H1 (cell line): ENCODE measurements at regions not wholly inside any gene's neighbourhood (a gene's known extent, or its start where the extent isn't known, plus 50 kb on each side); places are given as distances from the start of the nearest gene placed in this dataset.

ENCODE experiments used
- CTCF ChIA-PET: fragments of 300-600 bp; sonication (Branson Sonifier 250); formaldehyde crosslinking; loops from one replicate; lab custom pipeline; 2021; ENCODE audit not compliant: partially characterized antibody; lab: Charles Lee
- POLR2A ChIA-PET: fragments of 300-600 bp; sonication (Branson Sonifier 250); formaldehyde crosslinking; loops from one replicate; lab custom pipeline; 2021; ENCODE audit warnings: inconsistent platforms; ENCODE audit not compliant: partially characterized antibody; lab: Charles Lee
- DNase-seq, 2 experiments: peaks; one replicate each; pipeline versions ENCODE4 v3.0.0 to v3.0.0-alpha.2; 2010 to 2022; ENCODE audit warnings: low spot score in 2 of 2, low read depth in 1 of 2, mixed read lengths in 1 of 2
- FAIRE-seq: peaks from 2 replicates; lab custom pipeline; 2011; peaks lifted over from hg19 to GRCh38; lab: Jason Lieb, UNC
- H2AFZ ChIP-seq: 2 replicates; pipeline ENCODE4 v1.8.1; 2012; ENCODE audit warnings: low read length, inconsistent platforms
- H2AK5ac ChIP-seq: 2 replicates; pipeline ENCODE4 v1.6.1; 2013; ENCODE audit warnings: low read depth, low read length
- H2BK120ac ChIP-seq: replicated peaks from 2 replicates; pipeline ENCODE3; 2013; ENCODE audit warnings: low read depth, low read length, inconsistent platforms
- H2BK12ac ChIP-seq: 2 replicates; pipeline ENCODE4 v1.6.1; 2013; ENCODE audit warnings: low read depth, low read length
- H2BK15ac ChIP-seq: 2 replicates; pipeline ENCODE4 v1.6.1; 2013; ENCODE audit warnings: low read length
- H2BK20ac ChIP-seq: 2 replicates; pipeline ENCODE4 v1.6.1; 2013; ENCODE audit warnings: low read length
- H2BK5ac ChIP-seq: 2 replicates; pipeline ENCODE4 v1.6.1; 2013; ENCODE audit warnings: low read depth, low read length
- H3K14ac ChIP-seq: 2 replicates; pipeline ENCODE4 v1.6.1; 2013; ENCODE audit warnings: inconsistent platforms; ENCODE audit not compliant: insufficient read length
- H3K18ac ChIP-seq: 2 replicates; pipeline ENCODE4 v1.6.1; 2013; ENCODE audit warnings: low read length; ENCODE audit errors: extremely low read depth
- H3K23ac ChIP-seq: 2 replicates; pipeline ENCODE4 v1.6.1; 2013; ENCODE audit warnings: inconsistent platforms; ENCODE audit not compliant: insufficient read length
- H3K23me2 ChIP-seq: 2 replicates; pipeline ENCODE4 v1.6.1; 2013; ENCODE audit warnings: low read depth, low read length
- H3K27ac ChIP-seq: 2 replicates; pipeline ENCODE4 v1.6.1; 2011; ENCODE audit warnings: low read depth, low read length, inconsistent platforms
- H3K27me3 ChIP-seq, 4 experiments: replicated peaks in 1 of 4; 1 replicate in 1 of 4; 2 replicates in 3 of 4; pipeline versions ENCODE4 v1.6.1 to v1.8.1; 2011 to 2013; ENCODE audit warnings: low read length in 3 of 4, mild to moderate bottlenecking in 3 of 4, inconsistent platforms in 2 of 4, mixed read lengths in 2 of 4, moderate library complexity in 1 of 4; ENCODE audit not compliant: control insufficient read depth in 3 of 4, insufficient read depth in 3 of 4; ENCODE audit errors: extremely low read depth in 1 of 4
- H3K36me3 ChIP-seq, 4 experiments: 2 replicates each; pipeline versions ENCODE4 v1.6.1 to v1.8.1; 2011 to 2013; ENCODE audit warnings: mild to moderate bottlenecking in 4 of 4, low read length in 3 of 4, moderate library complexity in 2 of 4, control low read depth in 1 of 4, inconsistent platforms in 1 of 4; ENCODE audit not compliant: insufficient read depth in 4 of 4, control insufficient read depth in 2 of 4
- H3K4ac ChIP-seq: replicated peaks from 2 replicates; pipeline ENCODE3; 2013; ENCODE audit warnings: low read length, low read depth, mixed read lengths, inconsistent platforms; ENCODE audit not compliant: insufficient read length
- H3K4me1 ChIP-seq, 4 experiments: replicated peaks in 1 of 4; 1 replicate in 1 of 4; 2 replicates in 3 of 4; pipeline versions ENCODE4 v1.6.1 to v1.8.1; 2011 to 2013; ENCODE audit warnings: low read length in 3 of 4, inconsistent platforms in 2 of 4, mixed read lengths in 1 of 4; ENCODE audit not compliant: insufficient read depth in 4 of 4, control insufficient read depth in 3 of 4
- H3K4me2 ChIP-seq, 2 experiments: 2 replicates each; pipeline versions ENCODE4 v1.6.1 to v1.8.1; 2011 to 2013; ENCODE audit warnings: low read depth in 2 of 2, low read length in 2 of 2, control low read depth in 1 of 2, inconsistent platforms in 1 of 2, mild to moderate bottlenecking in 1 of 2; ENCODE audit not compliant: insufficient read depth in 1 of 2
- H3K4me3 ChIP-seq, 4 experiments: fragments of 200-600, 300-600 bp in 1 of 4; sonication (generic), shearing (Covaris generic), sonication (Bioruptor Twin) in 1 of 4; 2 replicates each; pipeline versions ENCODE4 v1.5.1 to v1.8.1; 2011 to 2016; ENCODE audit warnings: low read length in 4 of 4, low read depth in 3 of 4, control low read depth in 2 of 4, inconsistent platforms in 2 of 4, mild to moderate bottlenecking in 2 of 4, mixed read lengths in 1 of 4, moderate library complexity in 1 of 4; ENCODE audit not compliant: insufficient read depth in 2 of 4; ENCODE audit errors: extremely low read depth in 1 of 4
- H3K56ac ChIP-seq: replicated peaks from 2 replicates; pipeline ENCODE3; 2013; ENCODE audit warnings: low read depth, mild to moderate bottlenecking, mixed read lengths, low read length, inconsistent platforms; ENCODE audit not compliant: insufficient read length
- H3K79me1 ChIP-seq: 2 replicates; pipeline ENCODE4 v1.6.1; 2013; ENCODE audit warnings: low read depth, low read length, control low read depth
- H3K79me2 ChIP-seq, 2 experiments: 2 replicates each; pipeline versions ENCODE4 v1.6.1 to v1.8.1; 2012 to 2013; ENCODE audit warnings: low read length in 2 of 2, mild to moderate bottlenecking in 2 of 2, inconsistent platforms in 1 of 2; ENCODE audit not compliant: insufficient read depth in 2 of 2, control insufficient read depth in 1 of 2
- H3K9ac ChIP-seq, 4 experiments: replicated peaks in 1 of 4; 1 replicate in 1 of 4; 2 replicates in 3 of 4; pipeline versions ENCODE4 v1.6.1 to v1.8.1; 2011 to 2013; ENCODE audit warnings: low read depth in 3 of 4, low read length in 3 of 4, control low read depth in 2 of 4, mild to moderate bottlenecking in 2 of 4, moderate library complexity in 2 of 4, inconsistent platforms in 1 of 4; ENCODE audit errors: extremely low read depth in 1 of 4
- H3K9me3 ChIP-seq, 2 experiments: 2 replicates each; pipeline versions ENCODE4 v1.6.1 to v1.8.1; 2012 to 2013; ENCODE audit warnings: mild to moderate bottlenecking in 2 of 2, moderate library complexity in 2 of 2, control low read depth in 1 of 2, inconsistent platforms in 1 of 2, low read depth in 1 of 2, low read length in 1 of 2, mixed read lengths in 1 of 2; ENCODE audit not compliant: insufficient read depth in 2 of 2
- H4K20me1 ChIP-seq, 2 experiments: replicated peaks in 1 of 2; 2 replicates each; pipeline versions ENCODE3 to v1.8.1; 2011 to 2013; ENCODE audit warnings: inconsistent platforms in 2 of 2, low read length in 2 of 2, mild to moderate bottlenecking in 1 of 2; ENCODE audit not compliant: insufficient read depth in 2 of 2, control insufficient read depth in 1 of 2
- H4K5ac ChIP-seq: 2 replicates; pipeline ENCODE4 v1.6.1; 2013; ENCODE audit warnings: low read length, low read depth, mixed read lengths, inconsistent platforms; ENCODE audit not compliant: insufficient read length
- H4K8ac ChIP-seq: 2 replicates; pipeline ENCODE4 v1.8.0; 2013; ENCODE audit warnings: mild to moderate bottlenecking, moderate library complexity, low read length, inconsistent platforms; ENCODE audit not compliant: insufficient read depth; ENCODE audit errors: extremely low read depth
- H4K91ac ChIP-seq: replicated peaks from 2 replicates; pipeline ENCODE3; 2013; ENCODE audit warnings: low read length, mixed read lengths, inconsistent platforms; ENCODE audit not compliant: insufficient read length
- E2F6 ChIP-seq: IDR thresholded peaks from 2 replicates; pipeline ENCODE4 v1.6.1; 2012; ENCODE audit warnings: inconsistent platforms
- HDAC6 ChIP-seq: IDR thresholded peaks from one replicate; pipeline ENCODE4 v1.7.1; 2012; ENCODE audit warnings: low read depth, mild to moderate bottlenecking, inconsistent platforms, low read length, moderate library complexity
- KDM4A ChIP-seq: IDR thresholded peaks from one replicate; pipeline ENCODE4 v1.7.1; 2012; ENCODE audit warnings: low read depth, mild to moderate bottlenecking, moderate library complexity, low read length, inconsistent platforms; ENCODE audit not compliant: severe bottlenecking
- POLR2AphosphoS5 ChIP-seq: IDR thresholded peaks from 2 replicates; pipeline ENCODE4 v1.6.1; 2011; ENCODE audit warnings: low read depth, low read length
- SP4 ChIP-seq: IDR thresholded peaks from 2 replicates; pipeline ENCODE4 v1.6.1; 2012; ENCODE audit warnings: low read length, inconsistent platforms
- whole genome bisulfite sequencing, 2 experiments: shearing (Covaris generic) in 1 of 2; methylation state at CpG; one replicate each; pipeline versions ENCODE4 v1.1.6 to v1.1.7; 2013 to 2015; ENCODE audit warnings: low lambda C conversion rate in 2 of 2, mixed read lengths in 2 of 2, inconsistent platforms in 1 of 2, low coverage in 1 of 2, missing lambda C conversion rate in 1 of 2; ENCODE audit not compliant: insufficient replicate concordance in 2 of 2, insufficient coverage in 1 of 2, insufficient read length in 1 of 2; ENCODE audit errors: extremely low coverage in 1 of 2, missing lambda C conversion rate in 1 of 2; 5-methylcytosine and 5-hydroxymethylcytosine counted together

DNA sequence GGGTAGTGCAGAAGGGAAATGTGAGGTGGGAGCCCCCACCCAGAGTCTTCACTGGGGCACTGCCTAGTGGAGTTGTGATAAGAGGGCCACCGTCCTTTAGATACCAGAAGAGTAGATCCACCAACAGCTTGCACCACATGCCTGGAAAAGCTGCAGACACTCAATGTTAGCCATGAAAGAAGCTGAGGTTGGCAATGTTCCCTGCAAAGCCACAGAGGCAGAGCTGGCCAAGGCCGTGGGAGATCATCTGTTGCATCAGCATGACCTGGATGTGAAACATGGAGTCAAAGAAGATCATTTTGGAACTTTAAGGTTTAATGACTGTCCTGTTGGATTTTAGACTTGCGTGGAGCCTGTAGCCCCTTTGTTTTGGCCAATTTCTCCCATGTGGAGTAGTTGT is 468.4 kb upstream of the FOXG1 start:
- H2BK5ac ChIP-seq = no peak overlapping the region
- no peaks in the 10 kb centered on the region for H3K79me1 ChIP-seq
- no peak overlapping the region for H3K27ac ChIP-seq
- H3K56ac ChIP-seq = no peak overlapping the region
- H3K27me3 ChIP-seq = no peaks in the 10 kb centered on the region
- H4K5ac ChIP-seq = no peak overlapping the region
- H3K9me3 ChIP-seq = 0 out of 4 replicates have a peak, but pooled peaks cover 0 to 4% of the 10 kb centered on the region in 2 experiments
- H2BK12ac ChIP-seq = no peak overlapping the region
- H3K23ac ChIP-seq = no peak overlapping the region
- no peaks in the 10 kb centered on the region for H4K20me1 ChIP-seq
- H3K14ac ChIP-seq = no peak overlapping the region
- no peak for FAIRE-seq
- H2BK15ac ChIP-seq = no peak overlapping the region
- H2BK20ac ChIP-seq = no peak overlapping the region
- H3K4me1 ChIP-seq = no peaks in the 10 kb centered on the region
- no peak overlapping the region for H3K4ac ChIP-seq
- no peak overlapping the region for H4K8ac ChIP-seq
- H2BK120ac ChIP-seq = no peak overlapping the region
- no peak overlapping the region for H3K9ac ChIP-seq
- DNase-seq = no peak
- TF ChIP-seq SP4 (no peak), E2F6 (no peak), POLR2AphosphoS5 (no peak), HDAC6 (no peak), KDM4A (no peak)
- H3K4me2 ChIP-seq = no peak overlapping the region
- 93% methylated on average over 3 of the region's 3 CpGs; no CpG with 5 or more reads in 1 of the 2 experiments for WGBS, 2 experiments
- no peaks in the 10 kb centered on the region for H3K79me2 ChIP-seq
- no peaks in the 10 kb centered on the region for H3K36me3 ChIP-seq
- POLR2A ChIA-PET = no interaction called here
- CTCF ChIA-PET = interaction anchor here (0.6 to 1.3 kb wide), 2 partner anchors 19 to 562 kb away, joined by 3 read pairs; no protein-coding TSS in a partner anchor
- no peak overlapping the region for H2AFZ ChIP-seq
- H3K23me2 ChIP-seq = no peaks in the 10 kb centered on the region
- no peak overlapping the region for H2AK5ac ChIP-seq
- H3K18ac ChIP-seq = no peak overlapping the region
- no peak overlapping the region for H4K91ac ChIP-seq
- no peak overlapping the region for H3K4me3 ChIP-seq
